AG04449 (cell line): ENCODE measurements at regions not wholly inside any gene's neighbourhood (a gene's known extent, or its start where the extent isn't known, plus 50 kb on each side); places are given as distances from the start of the nearest gene placed in this dataset.

Experiments used
- CTCF ChIA-PET: fragments of 350-600 bp; formaldehyde crosslinking; extraction: SDS; loops from one replicate; lab custom pipeline; 2021; ENCODE audit warnings: antibody characterized with exemption; lab: Yijun Ruan, JAX
- POLR2A ChIA-PET: fragments of 400-600, 350-600 bp; formaldehyde crosslinking; extraction: SDS; loops from one replicate; lab custom pipeline; 2020; ENCODE audit warnings: antibody characterized with exemption, inconsistent platforms; lab: Yijun Ruan, JAX
- DNase-seq: peaks from one replicate; pipeline ENCODE4 v3.0.0-alpha.2; 2010; ENCODE audit warnings: low read depth, low spot score
- H3K4me3 ChIP-seq: 2 replicates; pipeline ENCODE4 v1.5.1; 2011; ENCODE audit warnings: low read depth, mild to moderate bottlenecking, control low read depth, low read length
- CTCF ChIP-seq: IDR thresholded peaks from one replicate; pipeline ENCODE4 v1.5.1; 2011; ENCODE audit warnings: mild to moderate bottlenecking, moderate library complexity, low read length, control low read depth, inconsistent platforms; ENCODE audit not compliant: insufficient read depth; ENCODE audit errors: missing control alignments

DNA sequence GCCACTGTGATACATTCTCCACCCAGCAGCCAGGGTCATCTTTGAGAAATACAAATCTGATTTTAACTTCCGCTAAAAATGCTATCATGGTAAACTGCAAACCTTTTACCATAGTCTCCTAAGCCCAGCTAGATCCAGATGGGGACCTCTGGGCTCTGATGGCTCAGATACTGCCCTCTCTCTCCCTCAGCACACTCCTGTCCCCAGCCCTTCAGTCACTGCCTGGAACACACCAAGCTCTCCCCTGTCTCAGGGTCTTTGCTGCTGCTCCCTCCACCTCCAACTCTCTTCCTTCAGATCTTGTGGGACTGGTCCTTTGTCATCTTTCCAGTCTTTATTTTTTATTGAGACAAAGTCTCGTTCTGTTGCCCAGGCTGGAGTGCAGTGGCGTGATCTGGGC lies 65.1 kb downstream of the SPRY4 start:
- no peak overlapping the region for H3K4me3 ChIP-seq
- ChIA-PET POLR2A (no interaction called here), CTCF (interaction anchor here (1.7 kb wide), 1 partner anchor 20 kb away, joined by 3 read pairs; no protein-coding TSS in a partner anchor)
- DNase-seq = no peak
- no peak for TF ChIP-seq CTCF

GRCh38 chr5:142255831-142256230 lies 69.0 kb downstream of the SPRY4 start:
- POLR2A ChIA-PET = no interaction called here
- CTCF ChIA-PET = no interaction called here
- no peak for TF ChIP-seq CTCF
- H3K4me3 ChIP-seq = no peak overlapping the region
- no peak for DNase-seq

DNA sequence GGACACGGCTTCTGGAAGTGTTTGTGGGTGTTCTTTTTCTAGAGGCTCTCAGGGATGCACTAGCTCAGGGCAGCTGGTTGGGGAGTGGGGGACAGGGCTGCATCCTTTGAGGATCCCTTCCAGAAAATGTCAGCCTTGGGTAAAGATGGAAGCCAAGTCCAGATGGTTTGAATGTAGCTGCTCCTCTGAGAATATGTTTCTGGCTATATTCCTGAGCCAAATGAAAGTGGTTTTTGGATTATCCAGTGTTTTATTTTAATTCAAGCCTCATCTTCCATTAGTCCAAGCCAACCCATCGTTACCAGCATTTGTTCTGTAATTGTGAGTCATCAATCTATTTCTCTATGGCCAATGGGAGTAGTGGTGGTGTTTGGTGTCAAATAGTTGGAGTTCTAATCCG lies 70.4 kb downstream of the SPRY4 start:
- ChIA-PET POLR2A (no interaction called here), CTCF (interaction anchor here (0.7 to 1.2 kb wide), 2 partner anchors 9 to 69 kb away, joined by 3 read pairs; no protein-coding TSS in a partner anchor)
- no peak for TF ChIP-seq CTCF
- no peak for DNase-seq
- no peak overlapping the region for H3K4me3 ChIP-seq

DNA sequence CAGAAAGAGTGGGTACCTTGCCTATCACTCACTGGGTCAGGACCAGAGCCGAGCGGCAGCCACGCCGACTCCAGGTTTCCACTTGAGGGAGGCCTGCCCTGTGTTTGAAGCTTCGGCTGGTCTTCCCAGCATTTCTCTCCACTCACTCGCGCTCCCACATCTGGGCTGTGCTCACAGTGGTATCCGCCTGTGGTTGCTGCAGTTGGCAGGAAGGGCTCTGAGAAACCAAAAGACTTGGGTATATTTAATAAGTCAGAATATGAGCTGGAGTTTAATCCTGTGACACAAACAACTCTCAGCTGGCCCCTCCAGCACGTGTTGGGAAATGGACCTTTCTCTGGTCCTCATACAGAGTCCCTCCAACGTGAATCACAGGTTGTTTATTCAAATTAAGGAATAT lies 70.9 kb downstream of the SPRY4 start:
- CTCF ChIA-PET = interaction anchor here (0.7 to 1.7 kb wide), 4 partner anchors 9 to 444 kb away, joined by 3 to 4 read pairs (median 3); no protein-coding TSS in a partner anchor
- no peak for TF ChIP-seq CTCF
- no peak for DNase-seq
- POLR2A ChIA-PET = no interaction called here
- H3K4me3 ChIP-seq = no peak overlapping the region

GRCh38 chr5:142250119-142250518 lies 74.7 kb downstream of the SPRY4 start:
- POLR2A ChIA-PET = no interaction called here
- no peak for TF ChIP-seq CTCF
- CTCF ChIA-PET = interaction anchor here (1.3 to 1.7 kb wide), 2 partner anchors 16 to 463 kb away, joined by 3 to 5 read pairs; no protein-coding TSS in a partner anchor
- DNase-seq = no peak
- H3K4me3 ChIP-seq = no peak overlapping the region

- H3K4me3 ChIP-seq = no peak overlapping the region
- POLR2A ChIA-PET = no interaction called here
- TF ChIP-seq CTCF = no peak
- CTCF ChIA-PET = interaction anchor here (1.1 kb wide), 1 partner anchor 47 kb away, joined by 5 read pairs; no protein-coding TSS in a partner anchor
- DNase-seq = peak; percentile 17
Measured at GRCh38 chr5:142248853-142249462, 75.9 kb downstream of the SPRY4 start.
